Panc1 (cell line): ENCODE measurements at regions not wholly inside any gene's neighbourhood (a gene's known extent, or its start where the extent isn't known, plus 50 kb on each side); places are given as distances from the start of the nearest gene placed in this dataset.

Source experiments
- POLR2AphosphoS5 ChIP-seq: IDR thresholded peaks from 2 replicates; pipeline ENCODE4 v1.6.1; 2012; ENCODE audit warnings: mild to moderate bottlenecking, low read depth, low read length, moderate library complexity
- TF ChIP-seq, protein P1 (sequence below): fragments of 450-650 bp; IDR thresholded peaks from 2 replicates; pipeline ENCODE4 v1.5.1; 2017; ENCODE audit warnings: mild to moderate bottlenecking

DNA sequence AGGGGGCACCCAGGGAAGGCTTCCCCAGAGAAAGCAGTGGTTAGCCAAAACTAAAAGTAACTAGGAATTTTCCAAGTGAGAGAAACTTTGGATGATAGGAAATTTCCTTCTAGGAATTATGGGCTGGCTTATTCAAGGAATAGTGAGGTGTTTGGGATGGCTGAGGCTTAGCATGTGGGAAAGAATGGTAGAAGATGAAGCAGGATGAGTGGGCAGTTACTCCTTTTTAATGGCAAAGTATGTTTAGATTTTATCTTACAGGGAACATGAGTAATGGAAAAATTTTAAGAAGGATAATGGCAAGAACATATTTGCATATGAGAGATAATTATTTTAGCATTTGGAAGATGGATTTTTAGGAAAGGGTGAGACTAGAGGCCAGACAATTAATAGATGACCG lies 197.6 kb downstream of the SLC38A4 start:
- TF ChIP-seq, protein P1, sequence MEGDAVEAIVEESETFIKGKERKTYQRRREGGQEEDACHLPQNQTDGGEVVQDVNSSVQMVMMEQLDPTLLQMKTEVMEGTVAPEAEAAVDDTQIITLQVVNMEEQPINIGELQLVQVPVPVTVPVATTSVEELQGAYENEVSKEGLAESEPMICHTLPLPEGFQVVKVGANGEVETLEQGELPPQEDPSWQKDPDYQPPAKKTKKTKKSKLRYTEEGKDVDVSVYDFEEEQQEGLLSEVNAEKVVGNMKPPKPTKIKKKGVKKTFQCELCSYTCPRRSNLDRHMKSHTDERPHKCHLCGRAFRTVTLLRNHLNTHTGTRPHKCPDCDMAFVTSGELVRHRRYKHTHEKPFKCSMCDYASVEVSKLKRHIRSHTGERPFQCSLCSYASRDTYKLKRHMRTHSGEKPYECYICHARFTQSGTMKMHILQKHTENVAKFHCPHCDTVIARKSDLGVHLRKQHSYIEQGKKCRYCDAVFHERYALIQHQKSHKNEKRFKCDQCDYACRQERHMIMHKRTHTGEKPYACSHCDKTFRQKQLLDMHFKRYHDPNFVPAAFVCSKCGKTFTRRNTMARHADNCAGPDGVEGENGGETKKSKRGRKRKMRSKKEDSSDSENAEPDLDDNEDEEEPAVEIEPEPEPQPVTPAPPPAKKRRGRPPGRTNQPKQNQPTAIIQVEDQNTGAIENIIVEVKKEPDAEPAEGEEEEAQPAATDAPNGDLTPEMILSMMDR = no peak
- TF ChIP-seq POLR2AphosphoS5 = no peak
